ENCODE measurements at regions not wholly inside any gene's neighbourhood (a gene's known extent, or its start where the extent isn't known, plus 50 kb on each side); places are given as distances from the start of the nearest gene placed in this dataset.

DNA sequence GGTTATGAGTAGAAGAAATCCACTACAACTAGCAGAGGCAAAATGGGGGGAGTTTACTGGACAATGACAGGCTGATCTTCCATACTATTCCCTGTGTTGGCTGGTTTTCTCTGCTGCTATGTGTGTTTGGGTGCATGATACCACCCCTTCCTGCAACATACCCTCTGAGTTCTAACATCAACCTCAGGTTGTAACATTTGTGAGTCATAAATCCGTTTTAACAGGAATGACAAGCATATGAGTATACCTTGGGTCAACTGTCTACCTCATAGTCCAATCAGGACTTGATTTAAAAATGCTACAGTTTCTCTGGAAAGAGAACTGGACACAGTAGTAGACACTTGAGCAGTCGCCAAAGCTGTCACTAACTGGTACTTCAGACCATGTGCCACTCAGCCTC is 422.9 kb downstream of the KCTD12 start:
- no CpG with 5 or more reads among the region's 2 CpGs for WGBS (ENCODE audit: extremely low coverage, insufficient read length, low lambda C conversion rate)
- H4K91ac ChIP-seq (ENCODE audit: insufficient read length, low read depth, low read length), result no peak overlapping the region
- no peak overlapping the region for H3K27ac ChIP-seq (ENCODE audit: insufficient read length, low read depth, low read length)
- no peaks in the 10 kb centered on the region for H3K23me2 ChIP-seq (ENCODE audit: insufficient read length, low read depth, low read length, poor library complexity, severe bottlenecking)
- no peak overlapping the region for H3K9ac ChIP-seq (ENCODE audit: extremely low read depth, insufficient read length, low read length)
- Mint-ChIP-seq H3K27me3 (ENCODE audit: low read depth) (no peaks in the 10 kb centered on the region), H3K4me3 (no peak overlapping the region), H3K4me1 (peaks cover 6 to 8% of the 10 kb centered on the region in 2 experiments), H3K27ac (no peak overlapping the region), H3K9me3 (no peaks in the 10 kb centered on the region), H3K36me3 (ENCODE audit: insufficient read depth in 1 of 3, low read depth in 3 of 3) (no peaks in the 10 kb centered on the region; a peak in 1 of 7 replicates)
- no peak overlapping the region for H3K4me2 ChIP-seq (ENCODE audit: insufficient read depth, insufficient read length, low read length)
- no peak overlapping the region for H2BK12ac ChIP-seq (ENCODE audit: insufficient read length, low read depth, low read length)
- H4K5ac ChIP-seq (ENCODE audit: insufficient read length, low read depth, low read length), result no peak overlapping the region
- no peak overlapping the region for H3K56ac ChIP-seq (ENCODE audit: insufficient read length, low read depth, low read length)
- H3K23ac ChIP-seq (ENCODE audit: insufficient read length, low read depth, low read length), result no peak overlapping the region
- no peak overlapping the region for H4K8ac ChIP-seq (replicated peaks; ENCODE audit: insufficient read length, low read depth, low read length)
- no peak overlapping the region for H3K4ac ChIP-seq (ENCODE audit: low read depth, low read length)
- no peak overlapping the region for H2AFZ ChIP-seq (ENCODE audit: low read length)
- TF ChIP-seq, protein P1, sequence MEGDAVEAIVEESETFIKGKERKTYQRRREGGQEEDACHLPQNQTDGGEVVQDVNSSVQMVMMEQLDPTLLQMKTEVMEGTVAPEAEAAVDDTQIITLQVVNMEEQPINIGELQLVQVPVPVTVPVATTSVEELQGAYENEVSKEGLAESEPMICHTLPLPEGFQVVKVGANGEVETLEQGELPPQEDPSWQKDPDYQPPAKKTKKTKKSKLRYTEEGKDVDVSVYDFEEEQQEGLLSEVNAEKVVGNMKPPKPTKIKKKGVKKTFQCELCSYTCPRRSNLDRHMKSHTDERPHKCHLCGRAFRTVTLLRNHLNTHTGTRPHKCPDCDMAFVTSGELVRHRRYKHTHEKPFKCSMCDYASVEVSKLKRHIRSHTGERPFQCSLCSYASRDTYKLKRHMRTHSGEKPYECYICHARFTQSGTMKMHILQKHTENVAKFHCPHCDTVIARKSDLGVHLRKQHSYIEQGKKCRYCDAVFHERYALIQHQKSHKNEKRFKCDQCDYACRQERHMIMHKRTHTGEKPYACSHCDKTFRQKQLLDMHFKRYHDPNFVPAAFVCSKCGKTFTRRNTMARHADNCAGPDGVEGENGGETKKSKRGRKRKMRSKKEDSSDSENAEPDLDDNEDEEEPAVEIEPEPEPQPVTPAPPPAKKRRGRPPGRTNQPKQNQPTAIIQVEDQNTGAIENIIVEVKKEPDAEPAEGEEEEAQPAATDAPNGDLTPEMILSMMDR (conservative IDR thresholded peaks at IDR 0.05), result no peak
- H3K18ac ChIP-seq (ENCODE audit: insufficient read length, low read depth, low read length), result no peak overlapping the region
- no peak overlapping the region for H2BK5ac ChIP-seq (ENCODE audit: insufficient read length, low read length)
- no peak overlapping the region for H2AK5ac ChIP-seq (ENCODE audit: insufficient read length, low read length)
- H3K79me2 ChIP-seq (ENCODE audit: insufficient read depth, low read length), result no peaks in the 10 kb centered on the region
- no peaks in the 10 kb centered on the region for H3K9me3 ChIP-seq (ENCODE audit: control insufficient read depth, low read depth, low read length)
- H4K20me1 ChIP-seq (ENCODE audit: control insufficient read depth, insufficient read depth, insufficient read length), result no peaks in the 10 kb centered on the region
- H2BK120ac ChIP-seq (ENCODE audit: low read depth, low read length, poor library complexity, severe bottlenecking), result no peak overlapping the region
- no peak overlapping the region for H2BK20ac ChIP-seq (ENCODE audit: low read depth, low read length, poor library complexity, severe bottlenecking)
- no peaks in the 10 kb centered on the region; the same call in 1 of the 2 replicates for H3K4me1 ChIP-seq (ENCODE audit: insufficient read depth, low read length)
- no peak overlapping the region for H3T11ph ChIP-seq (ENCODE audit: low read length)
- H3K27me3 ChIP-seq (ENCODE audit: insufficient read depth, low read length), result no peaks in the 10 kb centered on the region
- no peak overlapping the region for H3K14ac ChIP-seq (ENCODE audit: insufficient read depth, low read length)
- no peak overlapping the region for H2BK15ac ChIP-seq (ENCODE audit: low read depth, low read length)
- H3K79me1 ChIP-seq (ENCODE audit: insufficient read depth, low read depth, low read length, poor library complexity, severe bottlenecking), result no peaks in the 10 kb centered on the region
- DNase-seq, result no peak
